MM.1S (cell line): ENCODE measurements at regions not wholly inside any gene's neighbourhood (a gene's known extent, or its start where the extent isn't known, plus 50 kb on each side); places are given as distances from the start of the nearest gene placed in this dataset.

Experiments
- DNase-seq: peaks from one replicate; pipeline ENCODE4 v3.0.0-alpha.2; 2015
- H2AFZ ChIP-seq: fragments of 300-600 bp; sonication (generic); 2 replicates; pipeline ENCODE4 v1.6.0; 2016; ENCODE audit warnings: antibody characterized with exemption, low read length
- H3F3A ChIP-seq: fragments of 300-600 bp; sonication (generic); 2 replicates; pipeline ENCODE4 v1.6.1; 2016; ENCODE audit warnings: mild to moderate bottlenecking, antibody characterized with exemption, low read length, moderate library complexity, mixed read lengths; ENCODE audit not compliant: insufficient read depth
- H3K27ac ChIP-seq: fragments of 300-600 bp; sonication (generic); 2 replicates; pipeline ENCODE4 v1.5.1; 2016; ENCODE audit warnings: mild to moderate bottlenecking, low read length
- H3K27me3 ChIP-seq: fragments of 300-600 bp; sonication (generic); replicated peaks from 2 replicates; pipeline ENCODE4 v1.6.0; 2016; ENCODE audit warnings: low read length; ENCODE audit not compliant: insufficient read depth
- H3K36me3 ChIP-seq: fragments of 300-600 bp; sonication (generic); replicated peaks from 2 replicates; pipeline ENCODE4 v1.6.1; 2016; ENCODE audit warnings: mild to moderate bottlenecking, low read length, mixed read lengths; ENCODE audit not compliant: insufficient read depth
- H3K4me1 ChIP-seq: fragments of 300-600 bp; sonication (generic); 2 replicates; pipeline ENCODE4 v1.6.1; 2016; ENCODE audit warnings: low read length, mixed read lengths
- H3K4me2 ChIP-seq: fragments of 300-600 bp; sonication (generic); 2 replicates; pipeline ENCODE4 v1.6.0; 2016; ENCODE audit warnings: low read depth, low read length
- H3K4me3 ChIP-seq: fragments of 300-600 bp; sonication (generic); 2 replicates; pipeline ENCODE4 v1.5.1; 2016; ENCODE audit warnings: low read length, mixed read lengths
- H3K79me2 ChIP-seq: fragments of 300-600 bp; sonication (generic); 2 replicates; pipeline ENCODE4 v1.6.1; 2016; ENCODE audit warnings: mixed run types, low read length, mixed read lengths
- H3K9ac ChIP-seq: fragments of 300-600 bp; sonication (generic); 2 replicates; pipeline ENCODE4 v1.6.1; 2016; ENCODE audit warnings: low read length, mixed read lengths
- H3K9me2 ChIP-seq: fragments of 300-600 bp; sonication (generic); replicated peaks from 2 replicates; pipeline ENCODE4 v1.6.1; 2016; ENCODE audit warnings: mild to moderate bottlenecking, low read length, mixed read lengths; ENCODE audit not compliant: insufficient read depth
- H3K9me3 ChIP-seq: fragments of 300-600 bp; sonication (generic); replicated peaks from 2 replicates; pipeline ENCODE4 v1.6.1; 2016; ENCODE audit warnings: mild to moderate bottlenecking, low read length, mixed read lengths; ENCODE audit not compliant: insufficient read depth
- H4K20me1 ChIP-seq: fragments of 300-600 bp; sonication (generic); 2 replicates; pipeline ENCODE4 v1.6.1; 2016; ENCODE audit warnings: mild to moderate bottlenecking, low read length, moderate library complexity, mixed read lengths; ENCODE audit not compliant: insufficient read depth
- EZH2 ChIP-seq: fragments of 300-600 bp; sonication (generic); optimal IDR thresholded peaks from 2 replicates; pipeline ENCODE3; 2017; ENCODE audit warnings: low read depth, mild to moderate bottlenecking, antibody characterized with exemption, low read length, mixed read lengths
- EZH2phosphoT487 ChIP-seq: fragments of 300-600 bp; sonication (generic); IDR thresholded peaks from 2 replicates; pipeline ENCODE4 v1.6.1; 2018; ENCODE audit warnings: antibody characterized with exemption, low read length
- TF ChIP-seq, protein P1 (sequence below): fragments of 300-600 bp; sonication (generic); IDR thresholded peaks from 2 replicates; pipeline ENCODE4 v1.5.1; 2016; ENCODE audit warnings: antibody characterized with exemption, low read length, mixed read lengths

- H3K4me1 ChIP-seq, result no peaks in the 10 kb centered on the region
- no peak overlapping the region for H3K4me3 ChIP-seq
- TF ChIP-seq EZH2phosphoT487 (no peak), EZH2 (no peak)
- TF ChIP-seq, protein P1, sequence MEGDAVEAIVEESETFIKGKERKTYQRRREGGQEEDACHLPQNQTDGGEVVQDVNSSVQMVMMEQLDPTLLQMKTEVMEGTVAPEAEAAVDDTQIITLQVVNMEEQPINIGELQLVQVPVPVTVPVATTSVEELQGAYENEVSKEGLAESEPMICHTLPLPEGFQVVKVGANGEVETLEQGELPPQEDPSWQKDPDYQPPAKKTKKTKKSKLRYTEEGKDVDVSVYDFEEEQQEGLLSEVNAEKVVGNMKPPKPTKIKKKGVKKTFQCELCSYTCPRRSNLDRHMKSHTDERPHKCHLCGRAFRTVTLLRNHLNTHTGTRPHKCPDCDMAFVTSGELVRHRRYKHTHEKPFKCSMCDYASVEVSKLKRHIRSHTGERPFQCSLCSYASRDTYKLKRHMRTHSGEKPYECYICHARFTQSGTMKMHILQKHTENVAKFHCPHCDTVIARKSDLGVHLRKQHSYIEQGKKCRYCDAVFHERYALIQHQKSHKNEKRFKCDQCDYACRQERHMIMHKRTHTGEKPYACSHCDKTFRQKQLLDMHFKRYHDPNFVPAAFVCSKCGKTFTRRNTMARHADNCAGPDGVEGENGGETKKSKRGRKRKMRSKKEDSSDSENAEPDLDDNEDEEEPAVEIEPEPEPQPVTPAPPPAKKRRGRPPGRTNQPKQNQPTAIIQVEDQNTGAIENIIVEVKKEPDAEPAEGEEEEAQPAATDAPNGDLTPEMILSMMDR, result no peak
- H3K9ac ChIP-seq, result no peak overlapping the region
- no peaks in the 10 kb centered on the region for H3K9me2 ChIP-seq
- no peak overlapping the region for H3K27ac ChIP-seq
- no peaks in the 10 kb centered on the region for H3K36me3 ChIP-seq
- H2AFZ ChIP-seq, result no peak overlapping the region
- no peaks in the 10 kb centered on the region for H3K9me3 ChIP-seq
- no peaks in the 10 kb centered on the region for H3K27me3 ChIP-seq
- no peaks in the 10 kb centered on the region for H3K79me2 ChIP-seq
- DNase-seq, result no peak
- H4K20me1 ChIP-seq, result no peaks in the 10 kb centered on the region
- no peak overlapping the region for H3K4me2 ChIP-seq
- no peaks in the 10 kb centered on the region for H3F3A ChIP-seq
These were observed 2284.5 kb downstream of the LRRC4C start for GRCh38 chr11:39174965-39175364.

GRCh38 chr11:39174196-39174595 lies 2285.3 kb downstream of the LRRC4C start:
- H3K4me2 ChIP-seq, result no peak overlapping the region
- no peaks in the 10 kb centered on the region for H3K9me2 ChIP-seq
- H2AFZ ChIP-seq, result no peak overlapping the region
- no peaks in the 10 kb centered on the region for H3K4me1 ChIP-seq
- no peak for DNase-seq
- no peaks in the 10 kb centered on the region for H3K27me3 ChIP-seq
- no peaks in the 10 kb centered on the region for H3F3A ChIP-seq
- no peaks in the 10 kb centered on the region for H4K20me1 ChIP-seq
- H3K4me3 ChIP-seq, result no peak overlapping the region
- H3K9ac ChIP-seq, result no peak overlapping the region
- H3K27ac ChIP-seq, result no peak overlapping the region
- TF ChIP-seq, protein P1, result no peak
- no peak for TF ChIP-seq EZH2
- no peak for TF ChIP-seq EZH2phosphoT487
- no peaks in the 10 kb centered on the region for H3K9me3 ChIP-seq
- no peaks in the 10 kb centered on the region for H3K79me2 ChIP-seq
- H3K36me3 ChIP-seq, result no peaks in the 10 kb centered on the region

- Histone ChIP-seq H2AFZ (no peak overlapping the region), H3K27ac (no peak overlapping the region), H3K79me2 (no peaks in the 10 kb centered on the region), H3F3A (no peaks in the 10 kb centered on the region), H3K4me2 (no peak overlapping the region), H3K9ac (no peak overlapping the region), H3K9me2 (no peaks in the 10 kb centered on the region), H3K36me3 (no peaks in the 10 kb centered on the region), H3K27me3 (no peaks in the 10 kb centered on the region), H3K4me3 (no peak overlapping the region), H4K20me1 (no peaks in the 10 kb centered on the region), H3K4me1 (no peaks in the 10 kb centered on the region), H3K9me3 (no peaks in the 10 kb centered on the region; the same call in 1 of the 2 replicates)
- DNase-seq, result no peak
- no peak for TF ChIP-seq EZH2phosphoT487
- TF ChIP-seq, protein P1, result no peak
- no peak for TF ChIP-seq EZH2
These were observed 2294.4 kb downstream of the LRRC4C start for GRCh38 chr11:39165021-39165420.
